Urinary bladder (tissue), 3 donors: ENCODE measurements at regions not wholly inside any gene's neighbourhood (a gene's known extent, or its start where the extent isn't known, plus 50 kb on each side); places are given as distances from the start of the nearest gene placed in this dataset.
"Not testable (repeated sequence)": the region's sequence is repeated elsewhere in the genome, so short reads cannot be mapped to it uniquely, and the experiment has no call there.

Experiments
- DNase-seq: peaks from one replicate; pipeline ENCODE4 v3.0.0-alpha.2; 2015; ENCODE audit errors: extremely low spot score
- H3K27ac ChIP-seq: one replicate; pipeline ENCODE4 v1.5.1; 2013; ENCODE audit warnings: low read depth, mild to moderate bottlenecking, moderate library complexity
- H3K36me3 ChIP-seq: one replicate; pipeline ENCODE4 v1.6.1; 2013; ENCODE audit warnings: mild to moderate bottlenecking, moderate library complexity; ENCODE audit not compliant: insufficient read depth
- H3K4me1 ChIP-seq: one replicate; pipeline ENCODE4 v1.6.1; 2013; ENCODE audit warnings: mild to moderate bottlenecking, moderate library complexity; ENCODE audit not compliant: insufficient read depth
- H3K4me3 ChIP-seq: one replicate; pipeline ENCODE4 v1.5.1; 2013; ENCODE audit warnings: low read depth, low read length
- WGBS: extraction: QIAGEN DNeasy Blood & Tissue Kit; methylation state at CpG from one replicate; pipeline ENCODE4 v1.1.7; 2013; 5-methylcytosine and 5-hydroxymethylcytosine counted together
- donor health status: healthy with polysubstance abuse.
- donor health status: healthy.

DNA sequence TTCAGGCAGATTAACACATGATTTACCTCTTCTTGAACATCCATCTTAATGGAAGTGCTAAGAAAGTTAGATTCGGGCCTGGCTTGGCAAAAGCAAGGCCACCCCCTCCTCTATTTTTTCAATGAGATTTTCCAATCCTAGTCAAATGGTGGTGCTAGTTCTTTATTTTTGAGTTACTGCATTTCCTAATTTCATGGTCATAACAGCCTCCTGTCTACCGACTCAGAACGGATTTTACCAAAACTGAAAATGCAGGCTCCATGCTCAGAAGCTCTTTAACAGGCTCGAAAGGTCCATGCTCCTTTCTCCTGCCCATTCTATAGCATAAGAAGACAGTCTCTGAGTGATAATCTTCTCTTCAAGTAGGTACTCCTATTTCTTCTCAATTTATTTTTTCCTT, 117.2 kb upstream of the ESR1 start:
- 40% methylated on average over 4 of the region's 4 CpGs for WGBS
- no peak for DNase-seq
- Histone ChIP-seq H3K27ac (no peak overlapping the region), H3K4me3 (peak overlapping the region; percentile 11), H3K36me3 (no peaks in the 10 kb centered on the region), H3K4me1 (no peaks in the 10 kb centered on the region)

GRCh38 chr6:151690768-151691562, 116.5 kb upstream of the ESR1 start:
- no peak for DNase-seq
- 53% methylated on average over 8 of the region's 8 CpGs for WGBS
- Histone ChIP-seq H3K4me1 (no peaks in the 10 kb centered on the region), H3K4me3 (peak overlapping the region; percentile 26), H3K27ac (peak overlapping the region; percentile 79), H3K36me3 (no peaks in the 10 kb centered on the region)

DNA sequence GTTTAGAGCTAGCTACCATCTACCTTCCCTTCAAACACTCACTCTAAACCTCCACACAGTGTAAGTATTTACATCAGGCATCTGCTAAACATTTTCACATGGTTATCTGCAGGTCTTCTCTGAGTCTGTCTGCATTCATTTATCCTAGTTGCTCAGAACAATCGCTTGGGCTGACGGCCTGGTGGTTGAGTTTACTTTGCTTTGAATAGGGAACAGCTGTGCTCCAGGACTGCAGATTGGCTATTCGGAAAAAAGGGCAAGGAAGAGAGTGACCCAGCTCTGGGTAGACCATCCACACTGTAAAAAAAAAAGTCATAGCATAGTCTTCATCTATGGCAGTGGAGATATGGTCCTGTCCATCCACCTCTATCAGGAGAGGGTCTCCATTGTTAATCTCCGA, 115.3 kb upstream of the ESR1 start:
- no peak overlapping the region for H3K4me3 ChIP-seq
- WGBS = 33% methylated on average over 4 of the region's 4 CpGs
- H3K27ac ChIP-seq = no peak overlapping the region
- DNase-seq = no peak
- H3K36me3 ChIP-seq = no peaks in the 10 kb centered on the region
- H3K4me1 ChIP-seq = no peaks in the 10 kb centered on the region

DNA sequence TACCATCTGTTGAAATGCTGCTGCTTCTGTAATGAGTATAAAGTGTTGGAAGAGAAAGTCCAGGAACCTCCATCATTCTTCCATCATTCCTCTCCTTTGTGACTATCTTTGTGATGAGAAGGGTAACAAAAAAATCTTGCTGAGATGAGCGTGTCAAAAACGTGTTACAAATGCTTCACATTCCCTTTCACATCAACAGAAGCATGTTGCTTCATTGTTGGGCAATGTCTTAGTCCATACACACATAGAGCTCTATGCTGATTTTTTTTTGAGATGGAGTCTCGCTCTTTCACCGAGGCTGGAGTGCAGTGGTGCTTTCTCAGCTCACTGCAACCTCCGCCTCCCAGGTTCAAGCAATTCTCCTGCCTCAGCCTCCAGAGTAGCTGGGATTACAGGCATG, 114.1 kb upstream of the ESR1 start:
- no peak overlapping the region for H3K27ac ChIP-seq
- H3K4me3 ChIP-seq = no peak overlapping the region
- no peak for DNase-seq
- 95% methylated on average over 5 of the region's 5 CpGs for WGBS
- H3K4me1 ChIP-seq = no peaks in the 10 kb centered on the region
- no peaks in the 10 kb centered on the region for H3K36me3 ChIP-seq

DNA sequence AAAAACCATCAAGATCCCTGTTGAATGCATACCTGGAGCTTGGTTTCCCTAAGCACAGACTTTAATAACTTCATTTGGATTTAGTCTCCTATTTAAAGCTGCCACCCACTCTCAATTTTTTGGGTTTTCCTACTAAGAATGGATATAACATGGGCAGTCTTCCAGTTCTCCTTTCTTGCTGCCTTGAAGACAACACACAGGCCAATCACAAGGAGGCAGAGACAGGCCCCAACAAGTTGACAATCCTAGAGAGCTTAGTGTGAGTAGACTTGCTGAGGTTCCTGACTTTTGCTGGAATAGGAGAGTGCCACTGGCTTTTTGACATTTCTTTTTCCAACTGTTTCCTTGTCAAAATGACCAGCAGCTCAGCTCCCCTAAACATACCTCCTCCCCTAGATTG, 112.3 kb upstream of the ESR1 start:
- no peaks in the 10 kb centered on the region for H3K4me1 ChIP-seq
- H3K27ac ChIP-seq = no peak overlapping the region
- no peak overlapping the region for H3K4me3 ChIP-seq
- no peaks in the 10 kb centered on the region for H3K36me3 ChIP-seq
- DNase-seq = no peak

GRCh38 chr6:151696302-151696701, 111.2 kb upstream of the ESR1 start:
- 98% methylated on average over 4 of the region's 4 CpGs for WGBS
- H3K4me1 ChIP-seq, H3K4me3 ChIP-seq, DNase-seq, H3K27ac ChIP-seq, H3K36me3 ChIP-seq: not testable (repeated sequence)

- WGBS = 39% methylated on average over 5 of the region's 5 CpGs
- no peak for DNase-seq
- peak overlapping the region; percentile 38 for H3K27ac ChIP-seq
- H3K36me3 ChIP-seq = no peaks in the 10 kb centered on the region
- H3K4me3 ChIP-seq = no peak overlapping the region
- no peaks in the 10 kb centered on the region for H3K4me1 ChIP-seq
Measured at GRCh38 chr6:151698931-151699700, 108.4 kb upstream of the ESR1 start.

GRCh38 chr6:151699719-151700118, 107.8 kb upstream of the ESR1 start:
- Histone ChIP-seq H3K4me3 (no peak overlapping the region), H3K27ac (no peak overlapping the region), H3K36me3 (no peaks in the 10 kb centered on the region), H3K4me1 (no peaks in the 10 kb centered on the region)
- WGBS = 33% methylated on average over 4 of the region's 4 CpGs
- no peak for DNase-seq

- Histone ChIP-seq H3K4me1 (no peaks in the 10 kb centered on the region), H3K36me3 (no peaks in the 10 kb centered on the region), H3K27ac (no peak overlapping the region), H3K4me3 (no peak overlapping the region)
- DNase-seq = no peak
- WGBS = 66% methylated on average over 5 of the region's 5 CpGs
Measured at GRCh38 chr6:151701911-151702562, 105.4 kb upstream of the ESR1 start.

DNA sequence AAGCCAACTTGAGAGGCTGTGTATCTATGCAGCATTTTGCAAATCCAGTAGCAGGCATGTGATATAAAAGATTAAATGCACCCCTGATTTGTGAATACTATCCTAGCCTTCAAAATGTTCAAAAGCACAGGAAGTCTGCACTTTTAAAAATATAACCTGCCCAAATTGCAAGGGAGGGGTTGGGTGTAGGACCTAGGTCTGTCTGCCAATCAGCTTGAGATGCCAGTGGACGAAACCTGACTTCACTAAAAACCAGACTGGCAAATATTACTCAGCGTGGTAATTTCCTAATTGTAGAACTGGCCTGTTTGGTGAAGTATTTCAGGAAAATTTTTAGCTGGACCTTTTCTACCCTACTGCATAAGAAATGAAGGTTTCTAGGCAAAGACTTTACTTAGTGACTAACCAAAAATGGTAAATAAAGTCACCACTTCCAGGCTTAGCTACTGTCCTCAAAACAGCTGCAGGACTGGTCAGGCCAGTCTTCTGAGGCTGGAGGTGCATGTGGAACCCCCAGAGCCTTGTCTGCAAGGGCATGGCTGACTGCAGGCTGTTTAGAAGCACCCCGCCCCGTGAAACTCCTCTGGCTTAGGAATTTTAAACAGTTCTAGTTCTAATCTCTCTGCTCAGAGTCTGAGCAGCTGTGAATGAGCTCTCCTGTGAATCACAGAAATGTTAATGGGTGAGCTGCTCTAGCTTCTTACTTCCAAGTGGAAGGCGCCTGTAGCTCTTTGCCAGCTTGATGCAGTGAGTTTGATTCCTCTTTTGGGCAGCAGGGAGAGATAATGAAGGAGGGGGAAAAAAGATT, 104.4 kb upstream of the ESR1 start:
- Histone ChIP-seq H3K4me1 (no peaks in the 10 kb centered on the region), H3K36me3 (no peaks in the 10 kb centered on the region), H3K4me3 (no peak overlapping the region), H3K27ac (no peak overlapping the region)
- WGBS = 46% methylated on average over 5 of the region's 5 CpGs
- no peak for DNase-seq

- Histone ChIP-seq H3K4me3 (no peak overlapping the region), H3K4me1 (no peaks in the 10 kb centered on the region), H3K36me3 (no peaks in the 10 kb centered on the region), H3K27ac (no peak overlapping the region)
- WGBS = 96% methylated on average over 5 of the region's 5 CpGs
- no peak for DNase-seq
Measured at GRCh38 chr6:151704383-151704782, 103.1 kb upstream of the ESR1 start.

DNA sequence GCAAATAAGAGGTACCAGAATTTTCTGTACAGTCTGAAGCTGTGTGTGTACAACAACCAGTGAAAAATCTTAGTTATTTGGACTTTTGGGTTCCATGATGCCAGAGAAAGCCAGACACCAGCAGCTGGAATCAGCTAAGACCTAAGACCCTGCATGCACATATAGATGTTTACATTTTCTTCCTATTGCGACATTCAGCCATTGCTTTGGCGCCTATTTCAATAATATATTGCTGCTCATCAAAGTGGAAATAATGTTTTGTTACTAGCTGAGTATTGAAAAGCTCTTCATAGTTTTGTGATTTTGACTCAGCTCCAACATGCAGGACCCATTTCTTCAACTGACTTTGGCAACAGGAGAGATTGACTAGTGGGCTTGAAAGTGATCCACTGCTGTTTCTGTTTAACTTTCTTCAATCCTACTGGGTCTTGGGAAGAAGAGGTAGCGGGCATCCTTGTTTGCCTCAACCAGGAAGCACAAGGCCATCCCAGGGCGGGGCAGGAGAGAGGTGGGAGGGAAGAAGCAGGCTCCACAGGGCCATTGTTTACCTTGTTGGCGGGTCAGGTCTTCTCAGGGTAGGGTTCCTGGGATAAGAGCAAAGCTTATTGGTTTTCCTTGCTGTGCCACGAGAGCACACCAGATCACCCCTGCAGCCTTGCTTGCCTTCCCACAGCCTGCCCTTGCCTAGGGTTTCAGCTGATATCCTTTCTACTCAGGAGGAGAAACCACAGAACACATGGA, 101.3 kb upstream of the ESR1 start:
- H3K36me3 ChIP-seq = no peaks in the 10 kb centered on the region
- WGBS = 89% methylated on average over 6 of the region's 6 CpGs
- no peak overlapping the region for H3K4me3 ChIP-seq
- no peak for DNase-seq
- no peak overlapping the region for H3K27ac ChIP-seq
- no peaks in the 10 kb centered on the region for H3K4me1 ChIP-seq

DNA sequence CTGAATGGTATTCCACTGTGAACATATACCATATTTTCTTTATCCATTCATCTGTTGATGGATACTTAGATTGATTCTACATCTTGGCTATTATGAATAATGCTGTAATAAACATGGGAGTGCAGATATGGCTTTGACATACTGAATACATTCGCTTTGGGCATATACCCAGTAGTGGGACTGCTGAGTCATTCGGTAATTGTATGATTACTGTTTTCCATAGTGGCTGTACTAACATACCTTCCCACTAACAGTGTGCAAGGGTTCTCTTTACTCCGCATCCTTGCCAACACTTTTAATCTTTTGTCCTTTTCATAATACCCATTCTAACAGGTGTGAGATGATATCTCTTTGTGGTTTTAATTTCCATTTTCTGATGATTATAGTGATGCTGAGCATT, 98.2 kb upstream of the ESR1 start:
- H3K36me3 ChIP-seq = no peaks in the 10 kb centered on the region
- 93% methylated on average over 3 of the region's 3 CpGs for WGBS
- H3K27ac ChIP-seq = no peak overlapping the region
- no peaks in the 10 kb centered on the region for H3K4me1 ChIP-seq
- H3K4me3 ChIP-seq = no peak overlapping the region
- DNase-seq = no peak
